MCF 10A (cell line): ENCODE measurements at regions not wholly inside any gene's neighbourhood (a gene's known extent, or its start where the extent isn't known, plus 50 kb on each side); places are given as distances from the start of the nearest gene placed in this dataset.

Source experiments
- BruUV-seq: library from RNA; stranded (reverse); fragments of 400-500 nt; replicated peaks from 2 replicates; lab custom pipeline; 2021; lab: Mats Ljungman, UMichigan
- CTCF ChIA-PET: fragments of 300-600 bp; sonication (Branson Sonifier 250); formaldehyde crosslinking; extraction: SDS; loops from one replicate; lab custom pipeline; 2021; ENCODE audit warnings: antibody characterized with exemption, inconsistent platforms; lab: Yijun Ruan, JAX
- POLR2A ChIA-PET: fragments of 300-600, 350-650 bp; sonication (Branson Sonifier 250); formaldehyde crosslinking; extraction: SDS; loops from one replicate; lab custom pipeline; 2020; ENCODE audit warnings: antibody characterized with exemption, inconsistent platforms; lab: Yijun Ruan, JAX
- DNase-seq: peaks from one replicate; pipeline ENCODE4 v3.0.0-alpha.2; 2018; ENCODE audit not compliant: unreplicated experiment
- H3K27ac Mint-ChIP-seq: one replicate; pipeline ENCODE4 v1.8.0; 2022; ENCODE audit warnings: mild to moderate bottlenecking, low read depth, mixed read lengths; ENCODE audit not compliant: unreplicated experiment
- H3K27me3 Mint-ChIP-seq: one replicate; pipeline ENCODE4 v1.8.0; 2022; ENCODE audit warnings: mixed read lengths; ENCODE audit not compliant: insufficient read depth, unreplicated experiment
- H3K36me3 Mint-ChIP-seq: one replicate; pipeline ENCODE4 v1.8.0; 2022; ENCODE audit warnings: mild to moderate bottlenecking, moderate library complexity, mixed read lengths; ENCODE audit not compliant: insufficient read depth, unreplicated experiment
- H3K4me1 Mint-ChIP-seq: one replicate; pipeline ENCODE4 v1.8.0; 2022; ENCODE audit warnings: mixed read lengths; ENCODE audit not compliant: insufficient read depth, unreplicated experiment
- H3K4me3 Mint-ChIP-seq: one replicate; pipeline ENCODE4 v1.8.0; 2022; ENCODE audit warnings: mild to moderate bottlenecking, moderate library complexity, mixed read lengths; ENCODE audit not compliant: unreplicated experiment
- H3K9me3 Mint-ChIP-seq: one replicate; pipeline ENCODE4 v1.8.0; 2022; ENCODE audit warnings: mixed read lengths; ENCODE audit not compliant: unreplicated experiment
- CTCF ChIP-seq: fragments of 200-600 bp; IDR thresholded peaks from one replicate; pipeline ENCODE4 v1.8.0; 2022; ENCODE audit warnings: antibody characterized with exemption, mild to moderate bottlenecking; ENCODE audit not compliant: unreplicated experiment
- intact Hi-C: fragments of 100-400 bp; cut with micrococcal nuclease; formaldehyde crosslinking; loops from 2 replicates; pipeline ENCODE4 v1.14.1; 2022

GRCh38 chr12:15049461-15050153 lies 76.8 kb downstream of the PDE6H start:
- H3K27me3 Mint-ChIP-seq: no peaks in the 10 kb centered on the region
- H3K4me3 Mint-ChIP-seq: no peak overlapping the region
- no TSS peak for BruUV-seq
- no peaks in the 10 kb centered on the region for H3K4me1 Mint-ChIP-seq
- no peak for DNase-seq
- POLR2A ChIA-PET: no interaction called here
- no peak overlapping the region for H3K27ac Mint-ChIP-seq
- intact Hi-C loops: no loop called here
- TF ChIP-seq CTCF: no peak
- no peaks in the 10 kb centered on the region for H3K36me3 Mint-ChIP-seq
- CTCF ChIA-PET: no interaction called here
- H3K9me3 Mint-ChIP-seq: no peaks in the 10 kb centered on the region

- H3K9me3 Mint-ChIP-seq: no peaks in the 10 kb centered on the region
- no peaks in the 10 kb centered on the region for H3K4me1 Mint-ChIP-seq
- H3K27me3 Mint-ChIP-seq: no peaks in the 10 kb centered on the region
- DNase-seq: peak; percentile 23
- no peak overlapping the region for H3K4me3 Mint-ChIP-seq
- CTCF ChIA-PET: no interaction called here
- TF ChIP-seq CTCF: no peak
- H3K27ac Mint-ChIP-seq: no peak overlapping the region
- H3K36me3 Mint-ChIP-seq: no peaks in the 10 kb centered on the region
- POLR2A ChIA-PET: no interaction called here
- no TSS peak for BruUV-seq
- intact Hi-C loops: no loop called here
Measured at GRCh38 chr12:15050659-15051058, 77.8 kb downstream of the PDE6H start.

GRCh38 chr12:15052691-15053090 lies 79.8 kb downstream of the PDE6H start:
- intact Hi-C loops: no loop called here
- Mint-ChIP-seq H3K27me3 (no peaks in the 10 kb centered on the region), H3K9me3 (no peaks in the 10 kb centered on the region), H3K4me3 (no peak overlapping the region), H3K4me1 (no peaks in the 10 kb centered on the region), H3K36me3 (no peaks in the 10 kb centered on the region), H3K27ac (no peak overlapping the region)
- no peak for TF ChIP-seq CTCF
- BruUV-seq: no TSS peak
- DNase-seq: no peak
- POLR2A ChIA-PET: no interaction called here
- CTCF ChIA-PET: interaction anchor here (0.5 to 0.6 kb wide), 2 partner anchors 8 to 61 kb away, joined by 3 to 5 read pairs; no protein-coding TSS in a partner anchor

- intact Hi-C loops: no loop called here
- ChIA-PET POLR2A (no interaction called here), CTCF (no interaction called here)
- Mint-ChIP-seq H3K27ac (no peak overlapping the region), H3K4me1 (no peaks in the 10 kb centered on the region), H3K9me3 (no peaks in the 10 kb centered on the region), H3K4me3 (no peak overlapping the region), H3K36me3 (no peaks in the 10 kb centered on the region), H3K27me3 (no peaks in the 10 kb centered on the region)
- BruUV-seq: no TSS peak
- no peak for DNase-seq
- no peak for TF ChIP-seq CTCF
Measured at GRCh38 chr12:15056218-15056617, 83.4 kb downstream of the PDE6H start.
